Keratinocyte (primary cell): ENCODE measurements at regions not wholly inside any gene's neighbourhood (a gene's known extent, or its start where the extent isn't known, plus 50 kb on each side); places are given as distances from the start of the nearest gene placed in this dataset.

Source experiments
- DNase-seq: peaks from one replicate; pipeline ENCODE4 v3.0.0-alpha.2; 2011; ENCODE audit warnings: low read depth, missing footprints, low spot score
- FAIRE-seq: peaks from 2 replicates; lab custom pipeline; 2011; peaks lifted over from hg19 to GRCh38; lab: Jason Lieb, UNC
- H2AFZ ChIP-seq: 2 replicates; pipeline ENCODE4 v1.6.0; 2012; ENCODE audit warnings: low read length, control low read depth, inconsistent platforms; ENCODE audit not compliant: control insufficient read depth
- H3K27ac ChIP-seq: 2 replicates; pipeline ENCODE4 v1.5.1; 2011; ENCODE audit warnings: low read length; ENCODE audit not compliant: control insufficient read depth, insufficient read depth
- H3K27me3 ChIP-seq: 3 replicates; pipeline ENCODE4 v1.6.0; 2011; ENCODE audit warnings: low read length; ENCODE audit not compliant: control insufficient read depth, insufficient read depth; ENCODE audit errors: extremely low read depth
- H3K36me3 ChIP-seq, 2 experiments: 2 replicates in 1 of 2; 3 replicates in 1 of 2; pipeline ENCODE4 v1.5.1; 2011; ENCODE audit warnings: low read length in 2 of 2, mild to moderate bottlenecking in 1 of 2; ENCODE audit not compliant: control insufficient read depth in 2 of 2, insufficient read depth in 2 of 2; ENCODE audit errors: extremely low read depth in 1 of 2
- H3K4me1 ChIP-seq: 3 replicates; pipeline ENCODE4 v1.5.1; 2011; ENCODE audit warnings: low read length; ENCODE audit not compliant: control insufficient read depth, insufficient read depth; ENCODE audit errors: extremely low read depth
- H3K4me2 ChIP-seq: 3 replicates; pipeline ENCODE4 v1.6.0; 2011; ENCODE audit warnings: low read depth, low read length; ENCODE audit not compliant: control insufficient read depth, insufficient read depth; ENCODE audit errors: extremely low read depth
- H3K4me3 ChIP-seq, 3 experiments: fragments of 200-600 bp in 1 of 3; sonication (generic) in 1 of 3; 2 replicates in 2 of 3; 3 replicates in 1 of 3; pipeline ENCODE4 v1.5.1; 2011 to 2016; ENCODE audit warnings: low read length in 3 of 3, mild to moderate bottlenecking in 3 of 3, control low read depth in 2 of 3, inconsistent platforms in 1 of 3, low read depth in 1 of 3, mixed read lengths in 1 of 3, mixed run types in 1 of 3, moderate library complexity in 1 of 3; ENCODE audit not compliant: control insufficient read depth in 2 of 3, insufficient read depth in 2 of 3; ENCODE audit errors: extremely low read depth in 1 of 3
- H3K79me2 ChIP-seq: 2 replicates; pipeline ENCODE4 v1.6.0; 2012; ENCODE audit warnings: low read length; ENCODE audit not compliant: control insufficient read depth, insufficient read depth
- H3K9ac ChIP-seq: 3 replicates; pipeline ENCODE4 v1.6.0; 2011; ENCODE audit warnings: low read length; ENCODE audit not compliant: control insufficient read depth, insufficient read depth; ENCODE audit errors: extremely low read depth
- H3K9me1 ChIP-seq: 3 replicates; pipeline ENCODE4 v1.6.0; 2011; ENCODE audit warnings: low read length; ENCODE audit not compliant: control insufficient read depth, insufficient read depth; ENCODE audit errors: extremely low read depth
- H3K9me3 ChIP-seq: 2 replicates; pipeline ENCODE4 v1.5.1; 2012; ENCODE audit warnings: low read depth, low read length; ENCODE audit not compliant: control insufficient read depth
- H4K20me1 ChIP-seq: 3 replicates; pipeline ENCODE4 v1.6.0; 2011; ENCODE audit warnings: low read length; ENCODE audit not compliant: control insufficient read depth, insufficient read depth; ENCODE audit errors: extremely low read depth
- CTCF ChIP-seq, 3 experiments: IDR thresholded peaks in 1 of 3; conservative IDR thresholded peaks in 1 of 3; optimal IDR thresholded peaks in 1 of 3; 2 replicates in 2 of 3; 3 replicates in 1 of 3; pipeline versions ENCODE3 to v1.5.1; 2011; ENCODE audit warnings: low read length in 3 of 3, mild to moderate bottlenecking in 3 of 3, moderate library complexity in 2 of 3, control low read depth in 1 of 3, inconsistent platforms in 1 of 3; ENCODE audit not compliant: insufficient read depth in 2 of 3; ENCODE audit errors: extremely low read depth in 1 of 3
- EZH2 ChIP-seq: IDR thresholded peaks from one replicate; pipeline ENCODE4 v1.6.1; 2012; ENCODE audit warnings: inconsistent platforms, mild to moderate bottlenecking, low read length, moderate library complexity
- dilution Hi-C: fragments of 300-500 bp; cut with MboI; formaldehyde crosslinking; loops from one replicate; pipeline ENCODE4 v1.7.0; 2020; ENCODE audit warnings: low sequenced_read_pairs; ENCODE audit not compliant: extremely low pct_ligation_motif_present

- dilution Hi-C loops, result no loop called here
- Histone ChIP-seq H3K9me1 (no peaks in the 10 kb centered on the region), H3K79me2 (no peaks in the 10 kb centered on the region), H4K20me1 (no peaks in the 10 kb centered on the region), H3K4me2 (no peak overlapping the region), H3K9ac (no peak overlapping the region), H3K27me3 (no peaks in the 10 kb centered on the region), H3K4me1 (no peaks in the 10 kb centered on the region), H3K27ac (no peak overlapping the region), H3K9me3 (no peaks in the 10 kb centered on the region), H3K36me3 (no peaks in the 10 kb centered on the region), H3K4me3 (no peak overlapping the region), H2AFZ (no peak overlapping the region)
- DNase-seq (no peak), FAIRE-seq (no peak)
- TF ChIP-seq EZH2 (no peak), CTCF (optimal IDR thresholded peaks at IDR 0.05 in 1 of 3, IDR thresholded peaks at IDR 0.05 in 1 of 3, conservative IDR thresholded peaks at IDR 0.05 in 1 of 3; ENCODE audit: extremely low read depth in 1 of 3, insufficient read depth in 2 of 3, low read length in 3 of 3) (no peak)
Measured at GRCh38 chr14:98994561-98994960, 277.4 kb downstream of the BCL11B start.

GRCh38 chr14:98997526-98998205, 274.3 kb downstream of the BCL11B start:
- Histone ChIP-seq H3K4me1 (no peaks in the 10 kb centered on the region), H3K9me3 (no peaks in the 10 kb centered on the region), H2AFZ (no peak overlapping the region), H3K9me1 (no peaks in the 10 kb centered on the region), H3K4me2 (no peak overlapping the region), H3K4me3 (no peak overlapping the region), H3K36me3 (no peaks in the 10 kb centered on the region), H3K27me3 (no peaks in the 10 kb centered on the region), H3K27ac (no peak overlapping the region), H3K79me2 (no peaks in the 10 kb centered on the region), H4K20me1 (no peaks in the 10 kb centered on the region), H3K9ac (no peak overlapping the region)
- dilution Hi-C loops, result no loop called here
- no peak for DNase-seq
- no peak for TF ChIP-seq CTCF (optimal IDR thresholded peaks at IDR 0.05 in 1 of 3, IDR thresholded peaks at IDR 0.05 in 1 of 3, conservative IDR thresholded peaks at IDR 0.05 in 1 of 3; ENCODE audit: extremely low read depth in 1 of 3, insufficient read depth in 2 of 3, low read length in 3 of 3)
- no peak for TF ChIP-seq EZH2
- FAIRE-seq, result no peak
